Fibroblast of skin of back (primary cell): ENCODE measurements at regions not wholly inside any gene's neighbourhood (a gene's known extent, or its start where the extent isn't known, plus 50 kb on each side); places are given as distances from the start of the nearest gene placed in this dataset.

Experiments
- DNase-seq: peaks from one replicate; pipeline ENCODE4 v3.0.0-alpha.2; 2013

DNA sequence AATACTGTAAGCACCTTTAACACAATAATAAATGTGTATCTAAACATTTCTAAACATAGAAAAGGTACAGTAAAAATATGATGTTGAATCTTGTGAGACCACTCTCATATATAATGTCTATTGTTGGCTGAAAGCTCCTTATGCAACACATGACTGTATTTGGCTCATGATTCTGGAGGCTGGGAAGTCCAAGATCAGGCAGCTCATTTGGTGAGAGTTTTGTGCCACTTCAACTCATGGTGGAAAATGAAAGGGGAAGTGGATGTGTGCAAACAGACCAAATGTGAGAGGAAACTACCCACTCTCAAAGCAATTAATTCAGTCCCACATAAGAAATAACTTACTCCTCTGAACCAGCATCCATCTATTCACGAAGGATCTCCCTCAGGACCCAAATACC lies 257.7 kb upstream of the OPRM1 start:
- no peak for DNase-seq

GRCh38 chr6:153780011-153780410 lies 259.0 kb upstream of the OPRM1 start:
- DNase-seq, result no peak

GRCh38 chr6:153778216-153778615 lies 260.8 kb upstream of the OPRM1 start:
- no peak for DNase-seq

- no peak for DNase-seq
Observed at GRCh38 chr6:153771577-153771976, 267.5 kb upstream of the OPRM1 start.

DNA sequence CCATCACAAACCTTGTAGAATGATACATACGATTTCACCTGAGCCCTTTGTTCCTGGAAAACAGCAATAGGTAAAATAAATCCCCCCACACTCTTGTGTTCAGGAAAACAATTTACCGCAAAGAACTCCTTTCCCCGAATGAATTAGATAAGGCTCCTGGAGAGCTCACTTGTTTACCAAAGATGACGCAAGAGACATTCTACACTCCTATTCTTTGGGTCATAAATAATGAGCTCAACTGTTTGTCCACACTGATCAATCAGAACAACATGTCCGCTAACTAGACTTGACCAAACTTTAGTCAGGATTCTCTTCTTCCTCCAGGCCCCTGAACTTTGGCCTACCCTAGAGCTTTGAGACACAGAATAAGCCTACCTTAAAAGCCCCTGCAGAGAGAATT lies 271.9 kb upstream of the OPRM1 start:
- no peak for DNase-seq

DNA sequence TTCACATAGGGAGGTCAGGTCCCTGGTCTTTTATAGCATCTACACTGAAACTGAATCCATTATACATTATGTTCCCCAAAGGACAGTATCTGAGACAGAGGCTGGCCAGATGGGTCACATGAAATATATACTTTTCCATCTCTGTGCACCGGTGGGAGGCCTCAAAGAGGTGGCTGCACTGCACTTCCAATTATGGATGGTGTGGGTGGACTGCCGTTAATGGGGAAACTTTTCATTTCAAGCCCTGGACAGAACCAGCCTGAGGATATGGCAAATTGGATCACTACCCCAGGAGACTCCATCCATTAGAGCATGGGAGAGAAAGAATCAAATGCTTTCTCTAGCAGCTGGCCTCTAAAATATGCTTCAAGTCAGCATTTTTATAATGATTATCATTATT lies 280.5 kb upstream of the OPRM1 start:
- DNase-seq, result no peak

DNA sequence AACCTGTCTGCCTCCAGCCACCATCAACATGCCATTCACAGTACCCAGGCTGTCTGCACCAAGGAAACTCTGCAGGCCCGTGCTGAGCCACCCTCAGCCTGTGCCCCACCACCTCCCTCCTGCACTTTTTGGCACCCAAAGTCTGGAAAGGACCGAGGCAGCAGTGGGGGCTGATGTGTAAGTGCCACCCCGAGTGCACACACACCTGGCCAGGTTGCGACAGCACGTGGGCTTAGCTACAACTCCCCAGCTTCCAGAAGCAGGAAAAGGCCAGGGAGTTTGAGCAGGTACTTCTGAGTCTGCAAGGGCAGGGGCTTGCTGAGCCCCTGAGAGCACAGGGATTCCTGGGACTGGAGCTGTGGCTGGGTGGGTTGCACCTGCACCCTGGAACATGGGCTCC lies 303.3 kb upstream of the OPRM1 start:
- no peak for DNase-seq

DNA sequence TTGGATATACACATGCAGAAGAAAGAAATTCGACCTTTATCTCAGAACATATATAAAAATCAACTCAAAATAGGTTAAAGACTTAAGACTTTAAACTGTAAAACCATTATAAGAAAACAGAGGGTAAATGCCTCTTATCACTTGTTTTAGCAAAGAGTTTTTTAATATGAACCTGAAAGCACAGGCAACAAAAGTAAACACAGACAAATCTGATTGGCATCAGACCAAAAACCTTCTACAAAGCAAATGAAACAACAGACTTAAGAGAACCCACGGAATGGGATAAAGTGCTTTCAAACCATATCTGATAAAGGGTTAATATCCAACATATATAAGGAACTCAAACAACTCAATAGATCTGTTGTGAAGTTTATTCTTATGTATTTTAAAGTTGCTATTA lies 309.9 kb upstream of the OPRM1 start:
- no peak for DNase-seq

DNA sequence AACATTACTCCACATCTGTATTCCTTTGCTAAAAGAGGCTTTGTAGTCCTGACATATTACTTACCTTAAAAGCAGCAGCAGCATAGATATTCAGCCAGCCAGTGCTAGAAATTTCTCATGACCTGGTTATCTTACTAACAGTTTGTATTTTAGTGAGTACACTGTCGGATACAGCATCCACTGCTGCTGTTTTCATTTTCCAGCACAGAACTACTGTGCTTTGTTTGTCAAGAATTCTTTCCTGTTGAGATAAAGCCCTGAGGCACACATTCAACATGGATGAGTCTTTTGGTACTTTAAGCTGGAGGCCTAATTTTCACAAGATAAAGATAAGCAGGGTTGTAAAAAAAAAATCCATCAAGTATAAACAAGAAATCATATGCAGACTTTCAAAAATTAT lies 311.2 kb upstream of the OPRM1 start:
- DNase-seq, result peak; percentile 44

DNA sequence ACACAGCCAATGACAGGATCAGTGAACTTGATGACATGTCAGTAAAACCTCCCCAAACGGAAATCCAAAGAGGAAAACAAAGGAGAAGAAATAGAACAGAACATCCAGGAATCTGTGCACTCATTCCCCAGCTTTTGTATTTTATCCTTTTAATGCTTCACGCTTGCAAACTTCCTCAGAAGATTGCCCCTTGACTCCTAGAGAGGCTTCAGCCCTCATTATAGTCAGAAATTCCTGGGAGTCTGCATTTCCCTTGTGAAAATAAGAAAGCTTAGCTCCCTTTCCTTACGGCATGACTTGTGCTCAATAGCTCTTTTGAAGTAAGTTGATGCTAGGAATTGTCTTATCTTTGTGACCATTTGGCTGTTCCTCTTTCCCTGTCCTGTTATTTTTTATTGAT lies 313.6 kb upstream of the OPRM1 start:
- no peak for DNase-seq

DNA sequence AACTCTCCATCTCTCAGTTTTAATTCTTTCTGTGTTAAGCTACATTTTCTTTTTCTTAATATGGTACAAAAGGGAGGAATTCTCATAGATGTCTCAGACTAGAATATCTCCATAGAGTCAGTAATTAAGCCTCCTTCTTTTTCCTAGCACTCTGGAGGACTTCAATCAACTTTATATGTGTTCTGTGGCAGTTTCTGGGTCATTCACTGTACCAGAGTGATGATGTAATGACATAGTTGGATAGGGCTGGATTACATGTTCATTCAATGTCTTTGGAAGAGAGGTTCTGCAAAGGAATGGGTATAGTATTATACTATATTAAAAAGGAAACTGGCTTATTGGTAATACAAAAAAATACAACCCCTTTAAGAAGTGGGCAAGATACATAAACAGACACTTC lies 318.3 kb upstream of the OPRM1 start:
- DNase-seq, result no peak

DNA sequence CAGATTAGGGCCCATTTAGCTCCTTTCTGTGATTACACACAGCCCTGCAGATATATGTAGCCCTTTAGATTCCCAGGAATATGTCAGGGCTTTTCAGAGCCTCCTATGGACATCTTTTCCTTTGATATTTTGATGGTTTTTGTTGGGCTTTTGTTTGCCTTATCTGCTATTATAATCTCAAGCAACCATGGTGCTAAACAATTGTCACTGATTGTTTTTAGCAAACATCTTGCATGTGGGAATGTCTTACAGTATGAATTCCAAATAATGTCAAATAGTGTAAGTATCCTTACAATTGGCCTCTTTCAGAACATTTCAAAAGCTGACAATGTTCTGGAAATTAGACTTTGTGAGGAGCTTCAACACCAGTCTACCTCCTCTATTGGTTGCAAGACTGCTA lies 333.6 kb upstream of the OPRM1 start:
- DNase-seq, result no peak

- no peak for DNase-seq
Observed at GRCh38 chr6:153702671-153703070, 336.4 kb upstream of the OPRM1 start.

DNA sequence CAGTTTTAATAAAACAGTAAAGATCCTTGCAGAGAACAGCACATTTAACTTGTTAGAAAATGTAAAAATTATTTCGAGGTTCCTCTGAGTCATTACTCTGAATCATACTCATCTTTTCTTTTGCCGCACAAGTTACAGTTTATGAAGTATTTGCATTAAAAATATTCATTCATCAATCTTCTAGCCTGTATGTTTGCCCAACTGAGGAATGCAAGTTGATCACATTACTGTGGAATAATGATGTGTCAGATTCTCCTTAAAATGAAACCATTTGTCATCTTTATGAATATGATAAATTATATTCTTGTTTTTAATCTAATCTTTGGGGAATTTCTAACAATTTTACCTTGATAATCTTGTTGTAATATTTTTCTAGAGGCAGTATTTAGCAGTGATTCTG lies 340.4 kb upstream of the OPRM1 start:
- DNase-seq, result peak; percentile 1

DNA sequence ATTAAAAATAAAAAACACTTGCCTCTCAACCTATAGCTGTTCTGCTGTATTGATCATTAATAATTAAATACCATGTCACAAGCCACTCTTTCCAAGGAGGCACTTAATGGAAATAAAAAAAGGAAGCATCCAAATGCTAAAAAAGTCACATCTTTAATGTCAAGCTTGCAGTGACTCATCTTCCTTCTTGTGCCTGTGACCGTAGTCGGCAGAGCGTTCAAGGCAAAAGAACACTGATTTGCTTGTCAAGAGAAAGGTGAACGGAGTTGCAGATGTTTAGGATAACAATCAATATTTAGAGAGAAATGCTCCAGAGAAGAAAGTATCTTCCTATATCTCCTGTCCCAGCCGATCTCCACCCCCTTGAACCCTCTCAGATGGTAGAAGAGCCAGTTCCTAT lies 341.0 kb upstream of the OPRM1 start:
- no peak for DNase-seq

GRCh38 chr6:153677522-153677921 lies 361.5 kb upstream of the OPRM1 start:
- no peak for DNase-seq

DNA sequence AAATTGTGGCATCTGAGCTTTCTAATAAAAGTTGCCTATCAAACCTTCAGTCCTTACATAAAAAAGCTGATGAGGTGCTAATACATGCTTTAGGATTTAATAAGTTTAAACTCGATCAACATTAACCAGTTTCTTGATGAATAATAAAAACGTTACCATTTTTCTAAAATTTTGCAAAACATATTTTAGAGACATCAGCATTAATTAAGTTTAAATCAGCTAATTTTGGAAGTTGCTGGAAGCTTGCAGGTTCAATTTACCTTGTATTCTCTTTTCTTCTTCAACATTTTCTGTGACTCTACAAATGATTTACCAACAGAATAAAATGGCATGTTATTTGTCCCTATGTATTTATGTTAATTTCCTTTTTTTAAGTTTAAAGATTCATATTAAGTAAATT lies 365.3 kb upstream of the OPRM1 start:
- no peak for DNase-seq

GRCh38 chr6:153673225-153673624 lies 365.8 kb upstream of the OPRM1 start:
- no peak for DNase-seq

GRCh38 chr6:153670403-153671026 lies 368.5 kb upstream of the OPRM1 start:
- DNase-seq, result no peak

- DNase-seq, result no peak
Observed at GRCh38 chr6:153668758-153669157, 370.3 kb upstream of the OPRM1 start.

DNA sequence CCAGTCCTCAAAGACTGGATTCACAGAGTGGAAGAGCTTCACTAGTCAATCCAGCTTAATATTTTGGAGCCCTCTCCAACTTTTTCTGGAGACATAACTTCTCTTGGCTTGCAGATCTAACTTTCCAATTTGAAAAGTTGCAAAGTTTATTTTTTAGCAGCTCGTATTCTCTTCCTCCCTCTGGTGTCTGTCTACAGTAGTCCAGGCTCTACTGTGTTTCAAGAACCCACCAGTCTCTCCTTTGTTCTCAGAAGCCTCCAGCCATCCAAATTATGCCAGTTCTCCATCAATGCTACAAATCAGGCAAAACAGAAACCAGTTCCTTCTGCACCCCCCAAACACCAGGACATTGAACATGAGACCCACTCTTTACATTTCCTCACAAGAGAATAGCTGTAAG lies 376.1 kb upstream of the OPRM1 start:
- DNase-seq, result no peak

GRCh38 chr6:153645326-153645725 lies 393.7 kb upstream of the OPRM1 start:
- no peak for DNase-seq

DNA sequence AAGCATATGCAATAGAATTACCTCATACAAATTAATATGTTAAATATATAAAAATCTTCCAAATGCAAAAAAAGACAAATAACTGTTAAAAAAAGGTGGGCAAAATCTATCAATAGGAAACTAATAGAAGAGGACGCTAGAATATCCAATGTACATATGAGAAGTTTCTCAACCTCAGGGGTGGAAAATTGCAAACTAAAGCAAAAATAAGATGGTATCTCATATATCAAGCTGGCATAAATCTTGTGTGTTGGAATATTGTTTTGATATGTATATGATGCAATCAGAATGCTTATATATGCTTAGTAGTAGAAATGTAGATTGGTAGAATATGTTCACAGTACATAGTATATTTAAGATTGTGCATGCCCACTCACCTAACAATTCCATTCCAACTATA lies 395.0 kb upstream of the OPRM1 start:
- DNase-seq, result no peak

GRCh38 chr6:153634416-153634815 lies 404.6 kb upstream of the OPRM1 start:
- no peak for DNase-seq

- DNase-seq, result peak; percentile 61
Observed at GRCh38 chr6:153625089-153625488, 414.0 kb upstream of the OPRM1 start.

DNA sequence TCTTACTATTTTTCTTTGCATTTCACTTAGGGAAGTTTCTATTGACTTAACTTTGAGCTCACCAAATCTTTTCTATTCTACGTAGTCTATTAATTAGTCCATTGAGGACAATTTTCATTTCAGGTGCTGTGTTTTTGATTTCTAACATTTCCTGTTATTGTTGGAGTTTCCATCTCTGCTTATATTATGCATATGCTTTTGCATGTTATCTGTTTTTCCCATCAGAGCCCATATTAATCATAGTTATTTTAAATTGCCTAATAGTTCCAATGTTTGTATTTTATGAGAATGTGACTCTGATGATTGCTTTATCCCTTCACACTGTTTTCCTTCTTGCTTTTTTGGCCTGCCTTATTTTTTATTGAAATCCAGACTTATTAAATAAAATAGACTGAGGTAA lies 414.5 kb upstream of the OPRM1 start:
- DNase-seq, result no peak
